ENCODE measurements at regions not wholly inside any gene's neighbourhood (a gene's known extent, or its start where the extent isn't known, plus 50 kb on each side); places are given as distances from the start of the nearest gene placed in this dataset.

- TF ChIP-seq CTCF (IDR thresholded peaks at IDR 0.05) = no peak
- no peak for TF ChIP-seq POLR2AphosphoS5 (IDR thresholded peaks at IDR 0.05; ENCODE audit: low read depth, low read length)
Measured at GRCh38 chr20:22770241-22770800, 185.9 kb upstream of the FOXA2 start.

All from SK-N-SH (cell line).